Stomach (tissue), 8 donors: ENCODE measurements at regions not wholly inside any gene's neighbourhood (a gene's known extent, or its start where the extent isn't known, plus 50 kb on each side); places are given as distances from the start of the nearest gene placed in this dataset.

ENCODE experiments used
- DNase-seq, 2 donors: peaks; one replicate each; pipeline versions ENCODE4 v3.0.0 to v3.0.0-alpha.2; 2013 to 2019
- H3K27ac ChIP-seq, 5 donors: fragments of 200-600 bp in 4 of 5; sonication (generic) in 4 of 5; one replicate each; pipeline ENCODE4 v1.5.1; 2013 to 2019; ENCODE audit warnings: mild to moderate bottlenecking in 1 of 5, moderate library complexity in 1 of 5
- H3K27me3 ChIP-seq, 3 donors: fragments of 200-600 bp; sonication (generic); one replicate each; pipeline ENCODE4 v1.5.1; 2017 to 2019; ENCODE audit warnings: mixed run types in 1 of 3
- H3K36me3 ChIP-seq, 4 donors: fragments of 200-600 bp; sonication (generic); 1 replicate in 3 of 4; 2 replicates in 1 of 4; pipeline ENCODE4 v1.5.1; 2016 to 2019
- H3K4me1 ChIP-seq, 4 donors: fragments of 200-600 bp; sonication (generic); one replicate each; pipeline ENCODE4 v1.5.1; 2016 to 2019
- H3K4me3 ChIP-seq, 4 donors: fragments of 200-600 bp; sonication (generic) in 3 of 4; one replicate each; pipeline ENCODE4 v1.5.1; 2016 to 2019; ENCODE audit warnings: mild to moderate bottlenecking in 1 of 4
- H3K9me3 ChIP-seq, 4 donors: fragments of 200-600 bp; sonication (generic); one replicate each; pipeline ENCODE4 v1.5.1; 2016 to 2019
- EP300 ChIP-seq: sonication (generic); formaldehyde crosslinking; IDR thresholded peaks from one replicate; pipeline ENCODE4 v1.6.1; 2017; ENCODE audit warnings: antibody characterized with exemption
- POLR2A ChIP-seq, 4 donors: fragments of 450-650 bp; IDR thresholded peaks; one replicate each; pipeline ENCODE4 v1.6.1; 2016; ENCODE audit warnings: antibody characterized with exemption in 4 of 4, control low read depth in 2 of 4, mild to moderate bottlenecking in 1 of 4, moderate library complexity in 1 of 4
- POLR2AphosphoS5 ChIP-seq, 3 donors: sonication (generic); formaldehyde crosslinking; IDR thresholded peaks; one replicate each; pipeline ENCODE4 v1.6.1; 2016; ENCODE audit warnings: antibody characterized with exemption in 3 of 3
- WGBS, 5 donors: extraction: QIAGEN DNeasy Blood & Tissue Kit in 3 of 5; methylation state at CpG; one replicate each; pipeline versions ENCODE4 v1.1.5 to v1.1.7; 2013 to 2018; 5-methylcytosine and 5-hydroxymethylcytosine counted together
- intact Hi-C: fragments of 100-400 bp; cut with DNase I; formaldehyde crosslinking; loops from one replicate; pipeline ENCODE4 v1.15.1; 2023; ENCODE audit warnings: low total_unique reads
- TF ChIP-seq, protein P1 (sequence below), 7 experiments: fragments of 450-650 bp in 4 of 7; fragments of 200-600 bp in 3 of 7; sonication (generic) in 3 of 7; IDR thresholded peaks; one replicate each; pipeline ENCODE4 v1.5.1; 2016 to 2019; ENCODE audit warnings: antibody characterized with exemption in 7 of 7, control low read depth in 2 of 7, mild to moderate bottlenecking in 1 of 7
- donor health status: healthy with polysubstance abuse.
- donor health status: Bipolar disorder and iron deficiency.
- donor health status: healthy.

DNA sequence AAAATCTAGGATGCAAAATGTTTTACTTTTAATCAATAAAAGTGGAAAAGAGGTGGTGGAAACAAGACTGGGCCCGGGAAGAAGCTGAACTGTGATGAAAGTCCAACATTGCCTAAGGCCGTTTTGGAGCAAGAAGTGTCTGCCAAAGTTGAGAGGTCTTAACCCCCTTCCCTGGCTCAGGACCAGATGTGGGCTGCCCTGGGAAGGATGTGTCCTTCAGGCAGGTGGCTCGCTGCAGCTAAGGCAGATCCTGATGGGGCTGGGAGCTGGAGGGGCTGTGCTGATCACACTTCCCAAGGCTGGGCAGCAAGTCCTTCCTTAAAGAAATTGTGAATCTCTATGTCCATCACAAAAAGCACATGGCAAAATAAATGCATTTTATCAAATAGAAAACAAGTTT, 581.6 kb downstream of the GALC start:
- Histone ChIP-seq H3K4me3 (no peak overlapping the region), H3K36me3 (no peaks in the 10 kb centered on the region), H3K4me1 (no peaks in the 10 kb centered on the region), H3K27ac (no peak overlapping the region), H3K9me3 (no peaks in the 10 kb centered on the region), H3K27me3 (no peaks in the 10 kb centered on the region)
- no peak for DNase-seq
- 54 to 74% (median 57%) methylated on average over 3 of the region's 3 CpGs for WGBS, 5 donors
- intact Hi-C loops: no loop called here
- TF ChIP-seq EP300: no peak
- TF ChIP-seq POLR2AphosphoS5 (IDR thresholded peaks at IDR 0.05): no peak
- TF ChIP-seq POLR2A (IDR thresholded peaks at IDR 0.05): no peak
- TF ChIP-seq, protein P1, sequence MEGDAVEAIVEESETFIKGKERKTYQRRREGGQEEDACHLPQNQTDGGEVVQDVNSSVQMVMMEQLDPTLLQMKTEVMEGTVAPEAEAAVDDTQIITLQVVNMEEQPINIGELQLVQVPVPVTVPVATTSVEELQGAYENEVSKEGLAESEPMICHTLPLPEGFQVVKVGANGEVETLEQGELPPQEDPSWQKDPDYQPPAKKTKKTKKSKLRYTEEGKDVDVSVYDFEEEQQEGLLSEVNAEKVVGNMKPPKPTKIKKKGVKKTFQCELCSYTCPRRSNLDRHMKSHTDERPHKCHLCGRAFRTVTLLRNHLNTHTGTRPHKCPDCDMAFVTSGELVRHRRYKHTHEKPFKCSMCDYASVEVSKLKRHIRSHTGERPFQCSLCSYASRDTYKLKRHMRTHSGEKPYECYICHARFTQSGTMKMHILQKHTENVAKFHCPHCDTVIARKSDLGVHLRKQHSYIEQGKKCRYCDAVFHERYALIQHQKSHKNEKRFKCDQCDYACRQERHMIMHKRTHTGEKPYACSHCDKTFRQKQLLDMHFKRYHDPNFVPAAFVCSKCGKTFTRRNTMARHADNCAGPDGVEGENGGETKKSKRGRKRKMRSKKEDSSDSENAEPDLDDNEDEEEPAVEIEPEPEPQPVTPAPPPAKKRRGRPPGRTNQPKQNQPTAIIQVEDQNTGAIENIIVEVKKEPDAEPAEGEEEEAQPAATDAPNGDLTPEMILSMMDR (IDR thresholded peaks at IDR 0.05): no peak

DNA sequence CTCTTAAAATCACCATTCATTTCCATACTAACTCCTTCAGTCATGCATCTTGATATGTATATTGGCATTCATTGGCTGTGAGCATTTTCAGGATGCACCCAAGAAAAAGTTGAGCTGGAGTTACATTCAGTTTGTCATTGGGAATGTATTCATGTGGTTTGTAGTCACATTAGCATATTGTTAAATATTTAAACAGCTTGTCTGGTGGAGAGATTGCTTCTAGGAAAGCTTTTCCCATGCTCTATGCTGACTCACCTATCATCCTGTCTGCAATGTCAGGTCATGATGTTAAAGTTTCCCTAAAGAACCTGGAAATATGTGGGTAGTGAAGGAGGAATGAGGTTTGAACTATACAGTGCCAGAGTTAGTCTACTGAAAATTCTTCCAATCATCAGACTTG, 583.6 kb downstream of the GALC start:
- H3K27me3 ChIP-seq: no peaks in the 10 kb centered on the region
- no peaks in the 10 kb centered on the region for H3K36me3 ChIP-seq
- H3K4me3 ChIP-seq: no peak overlapping the region
- intact Hi-C loops: no loop called here
- DNase-seq: no peak
- no peaks in the 10 kb centered on the region for H3K9me3 ChIP-seq
- H3K4me1 ChIP-seq: no peaks in the 10 kb centered on the region
- no peak overlapping the region for H3K27ac ChIP-seq
- TF ChIP-seq, protein P1 (IDR thresholded peaks at IDR 0.05): no peak
- TF ChIP-seq POLR2AphosphoS5 (IDR thresholded peaks at IDR 0.05) (no peak), EP300 (no peak), POLR2A (IDR thresholded peaks at IDR 0.05) (no peak)

DNA sequence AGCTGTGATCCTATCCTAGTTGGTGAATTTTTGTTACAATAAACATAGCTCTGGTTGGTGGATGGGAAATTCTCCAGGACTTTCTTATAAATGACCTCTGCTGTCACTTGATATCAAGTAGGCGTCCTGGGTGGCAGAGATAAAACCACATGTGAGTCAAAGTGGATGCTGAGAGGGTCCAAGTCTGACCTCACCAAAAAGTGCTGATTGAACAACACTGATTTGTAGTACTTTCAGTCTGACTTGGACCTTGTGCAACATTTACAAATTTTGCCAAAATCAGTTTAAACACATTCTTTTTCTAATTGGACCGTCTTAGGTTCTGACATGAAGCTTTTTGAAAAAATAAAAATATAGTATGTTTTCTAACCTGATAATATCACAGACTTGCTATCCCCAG, 585.6 kb downstream of the GALC start:
- Histone ChIP-seq H3K36me3 (no peaks in the 10 kb centered on the region), H3K27ac (no peak overlapping the region), H3K9me3 (no peaks in the 10 kb centered on the region), H3K4me3 (no peak overlapping the region), H3K4me1 (no peaks in the 10 kb centered on the region), H3K27me3 (no peaks in the 10 kb centered on the region)
- TF ChIP-seq POLR2A (IDR thresholded peaks at IDR 0.05) (no peak), POLR2AphosphoS5 (IDR thresholded peaks at IDR 0.05) (no peak), EP300 (no peak)
- TF ChIP-seq, protein P1 (IDR thresholded peaks at IDR 0.05): no peak
- DNase-seq: no peak
- intact Hi-C loops: no loop called here
- WGBS, 5 donors: 49 to 61% (median 54%) methylated on average over 2 of the region's 2 CpGs

- Histone ChIP-seq H3K27me3 (no peaks in the 10 kb centered on the region), H3K9me3 (no peaks in the 10 kb centered on the region), H3K36me3 (no peaks in the 10 kb centered on the region), H3K4me3 (no peak overlapping the region), H3K4me1 (no peaks in the 10 kb centered on the region), H3K27ac (no peak overlapping the region)
- DNase-seq: no peak
- 36 to 57% (median 44%) methylated on average over 3 of the region's 3 CpGs for WGBS, 5 donors
- TF ChIP-seq, protein P1 (IDR thresholded peaks at IDR 0.05): no peak
- TF ChIP-seq POLR2AphosphoS5 (IDR thresholded peaks at IDR 0.05) (no peak), POLR2A (IDR thresholded peaks at IDR 0.05) (no peak), EP300 (no peak)
- intact Hi-C loops: no loop called here
Measured at GRCh38 chr14:87405563-87405962, 587.4 kb downstream of the GALC start.
